GM13977 (cell line): ENCODE measurements at regions not wholly inside any gene's neighbourhood (a gene's known extent, or its start where the extent isn't known, plus 50 kb on each side); places are given as distances from the start of the nearest gene placed in this dataset.

Experiments used
- DNase-seq: peaks from one replicate; pipeline ENCODE4 v3.0.0; 2012; ENCODE audit warnings: low spot score
- CTCF ChIP-seq: IDR thresholded peaks from 2 replicates; pipeline ENCODE4 v1.5.1; 2012; ENCODE audit warnings: mild to moderate bottlenecking, control low read depth; ENCODE audit not compliant: insufficient read depth; ENCODE audit errors: extremely low read depth, missing control alignments
- in situ Hi-C: fragments of 300-500 bp; cut with MboI; formaldehyde crosslinking; loops from one replicate; pipeline ENCODE4 v1.12.0; 2022; ENCODE audit warnings: low sequenced_read_pairs, low pct_unique_long_range_greater_than_20kb, mixed read lengths, inconsistent platforms; ENCODE audit not compliant: unreplicated experiment

- DNase-seq: no peak
- in situ Hi-C loops: no loop called here
- no peak for TF ChIP-seq CTCF
Measured at GRCh38 chr20:23260181-23260840, 90.3 kb upstream of the NXT1 start.

DNA sequence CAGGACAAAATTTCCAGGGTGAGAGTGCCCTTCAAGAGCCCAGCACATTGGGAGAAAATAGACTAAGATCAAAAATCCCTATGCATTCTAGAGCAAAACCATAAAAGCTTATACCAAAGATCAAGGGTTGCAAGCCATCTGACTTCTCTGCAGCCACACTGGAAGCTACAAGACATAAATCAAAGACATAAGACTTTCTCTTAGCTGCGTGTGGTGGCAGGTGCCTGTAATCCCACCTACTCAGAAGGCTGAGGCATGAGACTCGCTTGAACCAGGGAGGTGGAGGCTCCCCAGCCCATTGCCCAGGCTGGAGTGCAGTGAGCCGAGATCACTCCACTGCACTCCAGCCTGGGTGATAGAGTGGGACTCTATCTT lies 91.9 kb upstream of the NXT1 start:
- in situ Hi-C loops: no loop called here
- TF ChIP-seq CTCF: no peak
- DNase-seq: no peak

GRCh38 chr20:23257848-23258746 lies 92.5 kb upstream of the NXT1 start:
- no peak for DNase-seq
- no peak for TF ChIP-seq CTCF
- in situ Hi-C loops: no loop called here

DNA sequence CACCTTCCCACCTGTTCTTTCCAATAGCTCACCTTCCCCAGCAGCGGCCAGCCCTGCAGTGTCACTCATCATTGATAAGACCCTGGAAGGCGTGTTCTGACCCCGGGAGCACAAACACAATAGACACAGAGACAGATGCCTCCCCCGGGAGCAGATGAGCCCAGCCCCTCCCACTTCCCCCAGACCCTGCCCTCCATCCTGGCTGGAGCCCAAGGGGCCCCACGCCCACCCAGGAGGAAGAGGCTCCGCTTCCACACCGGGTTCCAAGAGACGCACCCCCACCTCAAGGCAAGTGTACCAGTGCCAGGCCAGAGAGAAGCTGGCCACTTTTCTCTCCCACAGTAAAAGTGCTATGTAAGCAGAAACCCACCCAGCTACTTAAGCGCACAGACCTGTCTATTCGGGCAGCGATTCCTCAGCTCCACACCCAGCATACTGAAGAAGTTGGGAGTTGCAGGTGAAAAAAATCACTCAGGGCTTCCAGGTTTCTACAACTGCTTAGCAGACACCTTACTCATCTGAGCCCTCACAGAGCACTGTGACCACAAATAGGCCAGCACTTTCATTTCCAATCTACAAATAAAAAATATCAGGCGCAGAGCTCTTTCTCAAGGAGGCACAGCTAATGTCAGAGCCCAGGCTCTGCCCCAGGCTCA lies 93.4 kb upstream of the NXT1 start:
- no peak for DNase-seq
- TF ChIP-seq CTCF: no peak
- in situ Hi-C loops: no loop called here

- in situ Hi-C loops: no loop called here
- DNase-seq: no peak
- no peak for TF ChIP-seq CTCF
Measured at GRCh38 chr20:23255716-23256385, 94.7 kb upstream of the NXT1 start.

GRCh38 chr20:23255106-23255505 lies 95.5 kb upstream of the NXT1 start:
- no peak for DNase-seq
- in situ Hi-C loops: no loop called here
- TF ChIP-seq CTCF: no peak
